ENCODE measurements at regions not wholly inside any gene's neighbourhood (a gene's known extent, or its start where the extent isn't known, plus 50 kb on each side); places are given as distances from the start of the nearest gene placed in this dataset.

- H4K20me1 ChIP-seq (ENCODE audit: insufficient read depth, low read length): no peaks in the 10 kb centered on the region
- H3K36me3 ChIP-seq (replicated peaks; ENCODE audit: insufficient read depth, low read length): no peaks in the 10 kb centered on the region
- H3K27ac ChIP-seq (ENCODE audit: low read length): no peak overlapping the region
- no peaks in the 10 kb centered on the region for H3K9me3 ChIP-seq (replicated peaks; ENCODE audit: insufficient read depth, low read length)
- no peaks in the 10 kb centered on the region for H3K79me2 ChIP-seq (ENCODE audit: low read length)
- TF ChIP-seq EZH2 (optimal IDR thresholded peaks at IDR 0.05; ENCODE audit: low read depth, low read length): no peak
- no peak for TF ChIP-seq EZH2phosphoT487 (IDR thresholded peaks at IDR 0.05; ENCODE audit: low read length)
- no peak for TF ChIP-seq CTCF (IDR thresholded peaks at IDR 0.05; ENCODE audit: low read length)
- no peak overlapping the region for H3K4me3 ChIP-seq (ENCODE audit: low read length)
- H3K4me2 ChIP-seq (ENCODE audit: low read depth, low read length): no peak overlapping the region
- no peak for DNase-seq
- no peaks in the 10 kb centered on the region for H3K9me2 ChIP-seq (replicated peaks; ENCODE audit: insufficient read depth, low read length)
- no peak overlapping the region for H3K9ac ChIP-seq (ENCODE audit: low read length)
- H2AFZ ChIP-seq (ENCODE audit: low read length): no peak overlapping the region
- no peaks in the 10 kb centered on the region for H3K27me3 ChIP-seq (replicated peaks; ENCODE audit: insufficient read depth, low read length)
- H3K4me1 ChIP-seq (ENCODE audit: low read length): peaks cover 17% of the 10 kb centered on the region
- no peaks in the 10 kb centered on the region for H3F3A ChIP-seq (ENCODE audit: insufficient read depth, low read length)
Observed at GRCh38 chr1:68955424-68955823, 458.5 kb upstream of the DEPDC1 start.

DNA sequence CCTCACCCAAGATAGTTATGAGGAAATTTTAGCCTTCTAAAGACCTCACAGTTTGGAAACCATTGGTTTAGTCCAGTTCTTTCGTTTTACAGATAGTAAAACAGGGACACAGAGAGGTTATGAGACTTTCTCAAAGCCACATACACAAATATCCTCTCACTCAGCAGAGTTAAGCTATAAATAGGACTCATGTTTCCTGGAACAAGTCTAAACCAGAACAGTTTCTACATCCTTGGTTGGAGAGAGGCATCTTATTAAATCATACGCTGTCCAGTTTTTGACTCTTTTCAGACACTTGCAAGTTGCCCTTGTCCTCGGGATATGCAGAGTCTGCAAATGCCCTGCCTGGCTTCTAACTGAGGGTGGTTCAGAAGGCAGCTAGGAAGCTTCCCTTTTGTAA, 462.1 kb upstream of the DEPDC1 start:
- no peaks in the 10 kb centered on the region for H3K79me2 ChIP-seq (ENCODE audit: low read length)
- H3K9me3 ChIP-seq (replicated peaks; ENCODE audit: insufficient read depth, low read length): no peaks in the 10 kb centered on the region
- peak; percentile 68 for DNase-seq
- peak overlapping the region; percentile 1; the same call in 1 of the 2 replicates for H3K27ac ChIP-seq (ENCODE audit: low read length)
- no peak overlapping the region; the same call in 1 of the 2 replicates for H3K4me3 ChIP-seq (ENCODE audit: low read length)
- H3K9me2 ChIP-seq (replicated peaks; ENCODE audit: insufficient read depth, low read length): no peaks in the 10 kb centered on the region
- no peaks in the 10 kb centered on the region for H4K20me1 ChIP-seq (ENCODE audit: insufficient read depth, low read length)
- no peaks in the 10 kb centered on the region for H3F3A ChIP-seq (ENCODE audit: insufficient read depth, low read length)
- H3K27me3 ChIP-seq (replicated peaks; ENCODE audit: insufficient read depth, low read length): no peaks in the 10 kb centered on the region
- H3K4me1 ChIP-seq (ENCODE audit: low read length): peaks cover 17% of the 10 kb centered on the region
- no peak overlapping the region for H3K9ac ChIP-seq (ENCODE audit: low read length)
- TF ChIP-seq EZH2 (optimal IDR thresholded peaks at IDR 0.05; ENCODE audit: low read depth, low read length) (no peak), EZH2phosphoT487 (IDR thresholded peaks at IDR 0.05; ENCODE audit: low read length) (no peak), CTCF (IDR thresholded peaks at IDR 0.05; ENCODE audit: low read length) (no peak)
- H3K4me2 ChIP-seq (ENCODE audit: low read depth, low read length): peak overlapping the region; percentile 21
- no peaks in the 10 kb centered on the region for H3K36me3 ChIP-seq (replicated peaks; ENCODE audit: insufficient read depth, low read length)
- no peak overlapping the region for H2AFZ ChIP-seq (ENCODE audit: low read length)

GRCh38 chr1:68959461-68960030, 462.7 kb upstream of the DEPDC1 start:
- Histone ChIP-seq H3K27ac (ENCODE audit: low read length) (no peak overlapping the region; the same call in 1 of the 2 replicates), H3F3A (ENCODE audit: insufficient read depth, low read length) (no peaks in the 10 kb centered on the region), H2AFZ (ENCODE audit: low read length) (no peak overlapping the region), H3K36me3 (replicated peaks; ENCODE audit: insufficient read depth, low read length) (no peaks in the 10 kb centered on the region), H3K4me2 (ENCODE audit: low read depth, low read length) (peak overlapping the region; percentile 21), H3K9ac (ENCODE audit: low read length) (no peak overlapping the region), H4K20me1 (ENCODE audit: insufficient read depth, low read length) (no peaks in the 10 kb centered on the region), H3K9me2 (replicated peaks; ENCODE audit: insufficient read depth, low read length) (no peaks in the 10 kb centered on the region), H3K9me3 (replicated peaks; ENCODE audit: insufficient read depth, low read length) (no peaks in the 10 kb centered on the region), H3K79me2 (ENCODE audit: low read length) (no peaks in the 10 kb centered on the region), H3K4me1 (ENCODE audit: low read length) (peaks cover 17% of the 10 kb centered on the region), H3K4me3 (ENCODE audit: low read length) (no peak overlapping the region), H3K27me3 (replicated peaks; ENCODE audit: insufficient read depth, low read length) (no peaks in the 10 kb centered on the region)
- no peak for DNase-seq
- no peak for TF ChIP-seq CTCF (IDR thresholded peaks at IDR 0.05; ENCODE audit: low read length)
- no peak for TF ChIP-seq EZH2 (optimal IDR thresholded peaks at IDR 0.05; ENCODE audit: low read depth, low read length)

Measured in MM.1S (cell line).